ENCODE measurements at regions not wholly inside any gene's neighbourhood (a gene's known extent, or its start where the extent isn't known, plus 50 kb on each side); places are given as distances from the start of the nearest gene placed in this dataset.

GRCh38 chr11:44507896-44508445 lies 57.5 kb upstream of the CD82 start (continued):
- TF ChIP-seq AFF4 (CRISPR knock-in tag; IDR thresholded peaks at IDR 0.05; ENCODE audit: borderline replicate concordance) (no peak), MYBL2 (CRISPR knock-in tag; IDR thresholded peaks at IDR 0.05) (no peak), PRRX2 (CRISPR knock-in tag; IDR thresholded peaks at IDR 0.05) (no peak), TCF7 (CRISPR knock-in tag; IDR thresholded peaks at IDR 0.05; ENCODE audit: low read depth) (no peak)

GRCh38 chr11:44509296-44509695 lies 56.2 kb upstream of the CD82 start:
- CTCF ChIA-PET: interaction anchor here (0.7 to 1.5 kb wide), 3 partner anchors 15 to 108 kb away, joined by 3 to 4 read pairs (median 3); no protein-coding TSS in a partner anchor
- no peaks in the 10 kb centered on the region for H3K36me3 Mint-ChIP-seq
- H3K27me3 Mint-ChIP-seq (ENCODE audit: low read depth): peaks cover 9% of the 10 kb centered on the region; the same call in 1 of the 2 replicates
- no peak overlapping the region for H3K4me3 Mint-ChIP-seq
- DNase-seq (ENCODE audit: low spot score) (no peak), ATAC-seq (no peak)
- no peak overlapping the region for H3K27ac Mint-ChIP-seq
- H3K9me3 Mint-ChIP-seq: peaks cover 10% of the 10 kb centered on the region
- no peaks in the 10 kb centered on the region for H3K4me1 Mint-ChIP-seq
- POLR2A ChIA-PET: no interaction called here
- TF ChIP-seq IRF2 (CRISPR knock-in tag; IDR thresholded peaks at IDR 0.05; ENCODE audit: borderline replicate concordance, low read depth) (no peak), AR (CRISPR knock-in tag; IDR thresholded peaks at IDR 0.05) (no peak), NFATC4 (CRISPR knock-in tag; IDR thresholded peaks at IDR 0.05) (no peak), ZBTB21 (CRISPR knock-in tag; IDR thresholded peaks at IDR 0.05; ENCODE audit: borderline replicate concordance) (no peak), IRF1 (CRISPR knock-in tag; IDR thresholded peaks at IDR 0.05) (no peak), ZBTB43 (CRISPR knock-in tag; IDR thresholded peaks at IDR 0.05) (no peak), E2F1 (CRISPR knock-in tag; IDR thresholded peaks at IDR 0.05) (no peak), E2F5 (CRISPR knock-in tag; IDR thresholded peaks at IDR 0.05) (no peak), USF2 (CRISPR knock-in tag; IDR thresholded peaks at IDR 0.05) (no peak), CREB1 (CRISPR knock-in tag; IDR thresholded peaks at IDR 0.05) (no peak), USF1 (CRISPR knock-in tag; IDR thresholded peaks at IDR 0.05) (no peak), ERG (CRISPR knock-in tag; IDR thresholded peaks at IDR 0.05) (no peak), GTF2I (CRISPR knock-in tag; conservative IDR thresholded peaks at IDR 0.05) (no peak), MXD4 (CRISPR knock-in tag; IDR thresholded peaks at IDR 0.05; ENCODE audit: borderline replicate concordance) (no peak)
